ENCODE measurements at regions not wholly inside any gene's neighbourhood (a gene's known extent, or its start where the extent isn't known, plus 50 kb on each side); places are given as distances from the start of the nearest gene placed in this dataset.

DNA sequence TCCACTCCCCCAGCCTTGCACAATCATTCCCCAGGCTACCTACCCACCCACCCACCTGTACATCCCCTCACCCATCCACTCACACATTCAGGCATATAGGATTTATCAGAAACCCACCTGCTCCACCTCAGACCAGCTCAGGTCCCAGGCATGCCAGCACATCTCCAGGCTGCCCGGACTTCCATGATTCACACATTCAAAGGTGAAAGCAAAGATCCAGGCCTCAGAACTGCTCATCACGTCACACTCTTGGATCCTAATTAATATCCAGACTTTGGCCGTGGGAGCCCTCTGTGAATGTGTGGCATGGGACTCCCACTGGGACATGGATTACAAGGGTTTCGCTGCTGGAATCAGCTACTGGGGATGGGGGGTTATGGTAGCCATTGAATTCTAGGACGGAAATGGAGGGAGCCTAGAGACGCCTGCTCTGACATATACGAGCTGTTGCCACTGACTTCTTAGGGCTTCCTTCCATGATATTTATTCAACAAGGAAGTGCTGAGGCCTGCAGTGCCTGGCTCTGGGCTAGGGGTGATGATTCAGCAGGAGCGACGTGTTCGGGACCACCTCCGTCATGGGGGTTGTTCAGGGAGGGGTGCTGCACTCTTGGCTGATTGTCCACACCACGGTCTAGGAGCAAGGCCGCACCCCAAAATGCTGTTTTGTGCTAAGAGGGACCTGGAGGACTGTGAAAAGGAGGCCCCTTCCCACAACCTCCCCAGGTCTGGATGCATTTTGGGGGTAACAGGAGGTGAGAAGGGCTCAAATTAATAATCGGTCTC, 56.9 kb upstream of the ADRA2C start:
- no peak for TF ChIP-seq EP300 (IDR thresholded peaks at IDR 0.05)
- no peak for TF ChIP-seq CTCF (IDR thresholded peaks at IDR 0.05)
- TF ChIP-seq POLR2A (IDR thresholded peaks at IDR 0.05) = no peak

Measured in ovary (tissue), 3 donors.